OCI-LY3 (cell line): ENCODE measurements at regions not wholly inside any gene's neighbourhood (a gene's known extent, or its start where the extent isn't known, plus 50 kb on each side); places are given as distances from the start of the nearest gene placed in this dataset.

ENCODE experiments used
- H2AFZ ChIP-seq: fragments of 200-600, 300-600 bp; shearing (Covaris generic); 2 replicates; pipeline ENCODE4 v1.6.0; 2014; ENCODE audit warnings: antibody characterized with exemption, low read depth, low read length
- H3K27ac ChIP-seq: fragments of 200-600, 300-600 bp; sonication (generic); 2 replicates; pipeline ENCODE4 v1.5.1; 2014; ENCODE audit warnings: mild to moderate bottlenecking, low read length, moderate library complexity, mixed read lengths
- H3K27me3 ChIP-seq: fragments of 200-600, 300-600 bp; sonication (generic); 2 replicates; pipeline ENCODE4 v1.6.1; 2014; ENCODE audit warnings: low read depth, low read length, mixed read lengths
- H3K36me3 ChIP-seq: fragments of 200-600, 300-600 bp; sonication (generic); replicated peaks from 2 replicates; pipeline ENCODE3; 2014; ENCODE audit warnings: low read depth, low read length, mixed read lengths
- H3K4me1 ChIP-seq: fragments of 300-600, 200-600 bp; sonication (generic); 2 replicates; pipeline ENCODE4 v1.6.1; 2014; ENCODE audit warnings: low read length, mixed read lengths
- H3K4me2 ChIP-seq: fragments of 200-600, 300-600 bp; sonication (generic); 2 replicates; pipeline ENCODE4 v1.6.1; 2014; ENCODE audit warnings: low read length, mixed read lengths
- H3K4me3 ChIP-seq: fragments of 300-600, 200-600 bp; sonication (generic); 2 replicates; pipeline ENCODE4 v1.5.1; 2014; ENCODE audit warnings: antibody characterized with exemption, mild to moderate bottlenecking, low read length, moderate library complexity
- H3K79me2 ChIP-seq: fragments of 300-600, 200-600 bp; shearing (Covaris generic); 2 replicates; pipeline ENCODE4 v1.6.1; 2014; ENCODE audit warnings: mild to moderate bottlenecking, low read length, mixed read lengths
- H3K9ac ChIP-seq: fragments of 300-600, 200-600 bp; shearing (Covaris generic); 2 replicates; pipeline ENCODE4 v1.6.0; 2014; ENCODE audit warnings: mild to moderate bottlenecking, low read length, moderate library complexity
- H3K9me3 ChIP-seq: fragments of 200-600, 300-600 bp; shearing (Covaris generic); 2 replicates; pipeline ENCODE4 v1.6.1; 2014; ENCODE audit warnings: low read length, mixed read lengths; ENCODE audit not compliant: insufficient read depth
- H4K20me1 ChIP-seq: fragments of 200-600, 300-600 bp; sonication (generic); 2 replicates; pipeline ENCODE4 v1.6.1; 2016; ENCODE audit warnings: low read length, mixed read lengths; ENCODE audit not compliant: insufficient read depth
- CTCF ChIP-seq: fragments of 200-600, 300-600 bp; sonication (generic); IDR thresholded peaks from 2 replicates; pipeline ENCODE4 v1.5.1; 2014; ENCODE audit warnings: antibody characterized with exemption, low read length, low read depth
- EZH2phosphoT487 ChIP-seq: fragments of 200-600 bp; shearing (Covaris generic); IDR thresholded peaks from 2 replicates; pipeline ENCODE4 v1.6.1; 2018; ENCODE audit warnings: antibody characterized with exemption, mixed run types, low read depth

GRCh38 chr1:96971849-96972602 lies 250.4 kb downstream of the PTBP2 start:
- no peaks in the 10 kb centered on the region for H4K20me1 ChIP-seq
- no peaks in the 10 kb centered on the region for H3K36me3 ChIP-seq
- no peaks in the 10 kb centered on the region for H3K79me2 ChIP-seq
- no peak overlapping the region for H3K27ac ChIP-seq
- no peaks in the 10 kb centered on the region for H3K4me1 ChIP-seq
- no peak overlapping the region for H3K9ac ChIP-seq
- H3K9me3 ChIP-seq: no peaks in the 10 kb centered on the region
- no peaks in the 10 kb centered on the region for H3K27me3 ChIP-seq
- no peak overlapping the region for H2AFZ ChIP-seq
- H3K4me2 ChIP-seq: no peak overlapping the region
- no peak overlapping the region for H3K4me3 ChIP-seq
- TF ChIP-seq EZH2phosphoT487 (no peak), CTCF (no peak)

GRCh38 chr1:96973605-96974004 lies 252.0 kb downstream of the PTBP2 start:
- TF ChIP-seq CTCF: no peak
- TF ChIP-seq EZH2phosphoT487: no peak
- no peaks in the 10 kb centered on the region for H3K79me2 ChIP-seq
- no peaks in the 10 kb centered on the region for H3K9me3 ChIP-seq
- no peak overlapping the region for H2AFZ ChIP-seq
- no peaks in the 10 kb centered on the region for H4K20me1 ChIP-seq
- H3K4me2 ChIP-seq: no peak overlapping the region
- H3K9ac ChIP-seq: no peak overlapping the region
- H3K27me3 ChIP-seq: no peaks in the 10 kb centered on the region
- no peaks in the 10 kb centered on the region for H3K4me1 ChIP-seq
- H3K27ac ChIP-seq: no peak overlapping the region
- H3K4me3 ChIP-seq: no peak overlapping the region
- H3K36me3 ChIP-seq: no peaks in the 10 kb centered on the region

GRCh38 chr1:96978444-96978843 lies 256.9 kb downstream of the PTBP2 start:
- H3K4me3 ChIP-seq: no peak overlapping the region
- no peaks in the 10 kb centered on the region for H3K4me1 ChIP-seq
- H3K9me3 ChIP-seq: no peaks in the 10 kb centered on the region
- no peak for TF ChIP-seq CTCF
- TF ChIP-seq EZH2phosphoT487: no peak
- no peak overlapping the region for H3K4me2 ChIP-seq
- H3K36me3 ChIP-seq: no peaks in the 10 kb centered on the region
- H2AFZ ChIP-seq: no peak overlapping the region
- no peaks in the 10 kb centered on the region for H3K79me2 ChIP-seq
- no peaks in the 10 kb centered on the region for H3K27me3 ChIP-seq
- no peaks in the 10 kb centered on the region for H4K20me1 ChIP-seq
- no peak overlapping the region for H3K9ac ChIP-seq
- H3K27ac ChIP-seq: no peak overlapping the region

GRCh38 chr1:96978901-96979300 lies 257.3 kb downstream of the PTBP2 start:
- Histone ChIP-seq H3K4me3 (no peak overlapping the region), H2AFZ (no peak overlapping the region), H3K27ac (no peak overlapping the region), H3K4me1 (no peaks in the 10 kb centered on the region), H3K9me3 (no peaks in the 10 kb centered on the region), H3K79me2 (no peaks in the 10 kb centered on the region), H3K36me3 (no peaks in the 10 kb centered on the region), H3K9ac (no peak overlapping the region), H4K20me1 (no peaks in the 10 kb centered on the region), H3K27me3 (no peaks in the 10 kb centered on the region), H3K4me2 (no peak overlapping the region)
- no peak for TF ChIP-seq EZH2phosphoT487
- TF ChIP-seq CTCF: no peak
